Fibroblast of upper back skin (primary cell): ENCODE measurements at regions not wholly inside any gene's neighbourhood (a gene's known extent, or its start where the extent isn't known, plus 50 kb on each side); places are given as distances from the start of the nearest gene placed in this dataset.
"Not testable (repeated sequence)": the region's sequence is repeated elsewhere in the genome, so short reads cannot be mapped to it uniquely, and the experiment has no call there.

ENCODE experiments used
- DNase-seq: peaks from one replicate; pipeline ENCODE4 v3.0.0-alpha.2; 2013

GRCh38 chr4:178196751-178197374 is 754.6 kb upstream of the AGA start:
- peak; percentile 20 for DNase-seq

GRCh38 chr4:178198691-178199090 is 756.5 kb upstream of the AGA start:
- DNase-seq: peak; percentile 93

DNA sequence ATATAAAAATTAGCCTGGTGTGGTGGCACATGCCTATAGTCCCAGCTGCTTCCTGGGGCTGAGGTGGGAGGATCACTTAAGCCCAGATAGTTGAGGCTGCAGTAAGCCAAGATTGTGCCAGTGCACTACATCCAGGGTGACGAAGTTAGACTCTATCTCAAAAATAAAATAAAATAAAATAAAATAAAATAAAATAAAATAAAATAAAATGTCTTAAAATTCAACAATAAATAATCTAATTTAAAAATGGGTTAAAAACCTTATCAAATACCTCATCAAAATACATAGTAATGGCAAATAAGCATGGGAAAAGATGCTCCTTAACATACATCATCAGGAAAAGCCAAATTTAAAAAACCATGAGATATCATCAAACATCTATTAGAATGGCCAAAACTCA is 760.2 kb upstream of the AGA start:
- no peak for DNase-seq

DNA sequence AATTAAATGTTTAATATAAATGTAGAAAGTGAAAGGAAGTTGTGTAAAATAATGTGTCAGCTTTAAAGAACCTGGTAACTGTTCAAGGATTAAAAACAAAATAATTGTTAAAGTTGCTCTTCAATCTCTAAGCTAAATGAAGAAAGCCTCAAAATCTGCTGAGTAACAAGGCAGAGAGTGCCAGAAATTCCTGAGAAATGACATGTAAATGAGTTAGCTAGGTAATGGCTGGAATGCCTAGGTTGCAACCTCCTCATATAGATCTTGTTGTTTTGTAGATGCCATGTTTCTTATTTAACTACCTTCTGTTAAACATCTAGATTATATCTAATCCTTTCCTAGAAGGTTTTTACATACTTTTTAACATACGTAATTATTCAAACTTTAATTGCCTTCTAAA is 763.6 kb upstream of the AGA start:
- peak; percentile 28 for DNase-seq

DNA sequence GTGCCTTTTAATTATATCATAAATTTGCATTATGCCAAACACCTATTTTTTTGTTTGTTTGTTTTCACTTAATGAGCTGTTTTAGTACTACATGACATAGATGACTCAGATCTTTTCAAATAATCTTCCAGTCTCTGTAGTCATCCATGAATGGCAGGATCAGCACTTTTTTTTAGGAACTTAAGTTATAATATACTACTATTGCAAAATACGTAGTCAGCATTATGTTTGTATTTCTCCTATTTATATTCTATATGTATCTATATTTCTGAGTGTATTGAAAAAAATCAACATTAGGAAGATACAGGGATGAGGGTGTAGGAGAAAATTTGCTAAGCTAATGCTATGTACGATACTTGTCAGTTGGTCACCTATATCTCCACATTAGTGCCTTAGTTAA is 773.1 kb upstream of the AGA start:
- DNase-seq: no peak

- DNase-seq: no peak
These were observed 773.5 kb upstream of the AGA start for GRCh38 chr4:178215763-178216162.

DNA sequence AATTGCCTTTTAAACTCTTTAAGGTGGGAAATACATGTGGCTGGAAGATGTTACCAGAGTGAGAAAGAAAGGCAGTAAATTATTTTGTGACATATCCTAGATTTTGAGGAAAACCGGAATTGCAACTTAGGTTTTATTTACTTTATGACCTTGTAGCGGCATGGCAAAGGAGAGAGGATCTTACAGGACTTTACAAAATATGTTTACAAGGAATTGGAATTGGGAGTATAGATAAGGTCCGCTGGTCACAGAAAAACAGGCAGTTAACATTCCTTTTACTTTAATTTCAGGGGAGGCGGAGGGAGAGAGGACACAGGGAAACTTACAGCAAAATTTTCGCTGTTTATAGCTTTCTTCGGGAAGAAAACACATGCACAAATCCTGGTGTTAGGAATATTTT is 784.2 kb upstream of the AGA start:
- DNase-seq: not testable (repeated sequence)

GRCh38 chr4:178233906-178234305 is 791.7 kb upstream of the AGA start:
- DNase-seq: peak; percentile 32

DNA sequence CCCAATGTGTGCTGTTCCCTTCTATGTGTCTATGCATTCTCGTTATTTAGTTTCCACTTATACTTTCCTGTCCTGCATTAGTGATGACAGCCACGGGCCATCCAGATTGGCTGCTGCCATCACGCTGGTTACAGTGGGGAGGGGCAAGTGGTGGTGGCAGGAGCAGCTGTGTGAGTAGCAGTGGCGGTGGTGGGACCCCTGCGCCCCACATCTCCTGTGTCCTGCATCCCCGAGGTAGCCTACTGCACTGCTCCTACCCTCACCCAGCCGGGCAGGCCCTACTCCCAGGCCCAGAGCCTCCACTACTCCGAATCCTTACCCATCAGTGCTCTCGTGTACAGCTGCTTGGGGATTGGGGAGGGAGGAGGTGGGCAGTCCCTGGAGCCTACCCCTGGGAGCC is 798.7 kb upstream of the AGA start:
- no peak for DNase-seq

DNA sequence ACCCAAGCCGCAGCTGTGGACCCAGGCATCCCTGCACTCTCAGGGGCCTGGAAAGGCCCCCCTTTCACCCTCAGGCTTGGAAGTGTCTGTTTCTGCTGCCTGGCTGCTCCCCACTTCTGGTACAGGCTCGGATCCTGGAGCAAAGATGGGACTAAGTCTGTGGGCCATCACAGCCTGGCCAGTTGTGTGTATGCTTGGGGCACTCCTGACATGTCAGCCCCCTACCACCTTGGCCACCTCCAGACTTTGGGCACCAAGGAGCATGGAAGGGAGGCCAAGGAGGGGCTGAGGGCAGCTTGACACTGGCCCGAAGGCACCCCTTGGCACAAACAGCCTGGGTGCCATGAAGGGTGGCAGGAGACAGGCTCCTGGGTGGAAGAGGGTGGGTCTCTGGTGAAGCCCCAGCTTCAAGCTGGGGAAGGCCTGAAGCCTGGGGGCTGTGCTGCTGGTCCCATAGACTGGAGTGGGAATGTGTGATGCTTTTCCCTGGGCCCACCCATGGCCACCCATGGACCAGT is 799.4 kb upstream of the AGA start:
- no peak for DNase-seq

DNA sequence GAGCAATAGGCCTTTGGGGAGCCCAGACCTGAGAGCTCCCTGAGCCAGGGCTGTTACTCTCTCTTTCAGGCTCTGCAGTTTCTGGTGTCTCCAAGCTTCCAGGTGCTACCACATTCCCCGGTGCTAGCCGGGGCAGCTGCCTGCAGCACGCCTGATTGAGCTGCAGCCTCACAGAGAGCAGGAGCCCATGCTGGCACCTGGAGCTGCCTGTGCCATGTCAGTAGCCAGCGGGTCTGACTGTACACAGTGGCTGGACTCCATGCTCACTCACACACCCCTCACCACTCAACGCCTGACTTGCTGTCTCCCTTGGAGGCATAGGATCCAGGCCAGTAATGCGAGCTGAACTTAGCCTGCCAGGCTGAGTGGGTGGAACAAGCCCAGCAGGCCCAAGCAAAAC is 800.4 kb upstream of the AGA start:
- no peak for DNase-seq

- no peak for DNase-seq
These were observed 802.5 kb upstream of the AGA start for GRCh38 chr4:178244785-178245184.

- peak; percentile 1 for DNase-seq
These were observed 812.9 kb upstream of the AGA start for GRCh38 chr4:178255172-178255571.

GRCh38 chr4:178258603-178259002 is 816.4 kb upstream of the AGA start:
- DNase-seq: no peak

- DNase-seq: no peak
These were observed 817.3 kb upstream of the AGA start for GRCh38 chr4:178259566-178259965.

GRCh38 chr4:178264001-178264400 is 821.8 kb upstream of the AGA start:
- no peak for DNase-seq

GRCh38 chr4:178271386-178271785 is 829.1 kb upstream of the AGA start:
- DNase-seq: no peak

DNA sequence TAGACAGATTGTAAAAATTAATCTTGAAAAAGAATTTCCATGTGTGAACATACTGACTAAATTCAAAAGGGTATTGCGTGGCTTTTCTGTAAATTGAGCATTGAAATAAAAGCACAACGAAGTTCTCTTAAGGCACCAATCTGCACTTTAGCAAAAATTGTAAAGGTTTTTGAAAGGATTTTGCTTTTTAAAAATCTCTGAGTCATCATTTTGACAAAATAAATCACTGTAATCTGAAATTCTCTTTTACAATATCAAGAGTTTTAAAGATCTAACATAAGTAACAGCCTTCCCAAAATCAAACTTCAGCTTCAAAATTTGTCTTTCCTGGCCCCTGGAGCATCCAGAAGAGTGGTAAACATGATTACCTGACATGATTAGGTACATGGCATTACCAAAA is 830.9 kb upstream of the AGA start:
- no peak for DNase-seq

DNA sequence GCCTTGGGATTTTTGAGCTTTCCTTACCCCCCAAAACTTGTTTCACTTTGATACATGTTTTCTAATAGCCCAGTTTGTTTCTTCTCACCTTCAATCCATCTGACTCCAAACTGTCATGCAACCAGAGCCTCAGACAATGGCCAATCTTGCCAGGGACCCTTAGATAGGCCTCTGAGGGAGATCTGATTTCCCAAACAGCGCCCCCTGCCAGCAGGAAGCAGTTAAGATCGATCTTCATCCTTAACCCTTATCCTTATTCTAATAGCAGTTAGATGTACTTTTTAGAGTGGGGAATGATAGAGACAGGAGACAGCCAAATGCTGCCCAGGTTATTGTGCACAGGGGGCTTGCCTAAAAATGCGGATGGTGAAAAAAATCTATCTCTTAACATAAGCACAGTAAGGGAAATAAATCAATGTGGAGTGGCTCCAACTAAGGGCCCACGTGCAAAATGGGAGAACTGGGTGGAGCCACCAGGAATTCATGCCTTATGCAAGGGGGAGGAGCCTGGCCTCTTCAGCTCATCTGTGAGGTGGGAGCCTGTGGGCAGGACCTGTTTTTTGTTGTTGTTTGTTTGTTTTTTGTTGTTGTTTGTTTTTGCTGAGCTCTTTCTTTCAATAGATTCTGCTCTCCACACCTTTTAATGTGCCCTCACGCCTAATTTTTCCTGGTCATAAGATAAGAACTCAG is 833.6 kb upstream of the AGA start:
- no peak for DNase-seq

DNA sequence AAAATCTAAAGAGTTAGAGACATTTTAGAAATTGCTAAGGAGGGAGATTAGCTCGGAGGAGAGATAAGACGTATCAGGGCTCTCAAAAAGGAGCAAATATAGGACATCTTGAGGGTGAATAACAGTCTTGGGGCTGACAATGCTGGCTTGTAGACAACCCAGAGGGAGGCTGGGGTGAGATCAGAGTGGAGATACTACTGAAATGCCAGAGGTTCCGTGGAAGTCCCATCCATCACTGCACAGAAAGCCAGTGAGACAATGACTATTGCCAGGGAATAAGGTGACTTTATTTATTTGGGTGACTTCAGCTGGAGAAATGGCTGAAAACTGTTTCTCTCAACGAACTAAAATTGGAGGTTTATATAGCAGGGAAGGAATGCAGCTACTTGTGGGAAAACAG is 838.1 kb upstream of the AGA start:
- no peak for DNase-seq

DNA sequence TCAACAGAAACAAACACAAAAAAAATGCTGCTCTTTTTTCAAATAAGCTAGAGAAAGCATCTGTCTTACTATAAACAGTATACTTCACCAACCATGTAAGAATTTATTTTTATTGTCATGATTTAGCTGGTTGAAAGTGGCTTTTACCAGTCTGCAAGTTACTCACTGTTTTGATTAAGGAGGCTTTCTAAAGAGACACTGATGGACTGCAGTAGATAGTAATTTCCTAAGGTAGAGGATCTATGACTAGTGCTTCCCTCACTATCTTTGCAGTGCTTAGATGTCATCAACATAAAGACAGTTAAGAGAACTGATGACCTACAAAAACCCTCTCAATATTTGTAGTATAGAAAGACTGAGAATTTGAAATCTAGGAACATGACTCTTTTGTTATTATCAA is 846.2 kb upstream of the AGA start:
- DNase-seq: no peak

GRCh38 chr4:178293601-178294000 is 851.4 kb upstream of the AGA start:
- DNase-seq: no peak

DNA sequence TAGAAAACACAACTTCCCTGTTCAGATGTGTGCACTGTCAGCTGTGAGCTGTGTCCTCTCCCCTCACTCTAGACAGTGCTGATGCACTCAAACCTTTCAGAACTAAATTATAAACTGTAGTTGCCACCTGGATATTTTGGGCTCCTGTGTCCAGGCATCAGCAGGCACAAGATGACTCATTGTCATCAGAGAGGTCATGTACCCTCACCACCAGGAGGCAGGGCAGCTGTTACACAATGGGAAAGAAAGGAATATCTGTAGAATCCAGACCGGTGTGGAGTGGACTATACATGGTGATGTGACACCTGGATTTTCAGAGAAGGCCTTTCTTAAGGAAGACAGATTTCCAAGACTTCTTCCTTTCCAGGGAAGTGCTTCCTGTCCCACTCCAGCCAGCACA is 854.4 kb upstream of the AGA start:
- DNase-seq: no peak

DNA sequence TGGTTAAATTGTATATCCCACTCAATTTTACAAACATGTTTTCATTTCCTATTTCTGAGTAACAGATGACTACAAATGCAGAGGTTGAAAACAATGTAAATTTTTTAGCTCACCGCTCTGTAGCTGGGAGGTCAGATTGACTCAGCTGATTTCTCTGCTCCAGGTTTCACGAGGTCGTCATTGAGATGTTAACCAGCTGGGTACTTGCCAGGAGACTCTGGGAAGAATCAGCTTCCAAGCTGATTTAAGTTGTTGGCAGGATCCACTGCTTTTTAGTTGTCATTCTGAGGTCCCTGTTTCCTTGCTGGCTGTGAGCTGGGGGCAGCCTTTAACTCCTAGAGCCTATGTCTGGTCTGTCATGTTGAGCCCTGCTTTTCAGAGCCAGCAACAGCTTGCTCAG is 864.3 kb upstream of the AGA start:
- DNase-seq: peak; percentile 66

DNA sequence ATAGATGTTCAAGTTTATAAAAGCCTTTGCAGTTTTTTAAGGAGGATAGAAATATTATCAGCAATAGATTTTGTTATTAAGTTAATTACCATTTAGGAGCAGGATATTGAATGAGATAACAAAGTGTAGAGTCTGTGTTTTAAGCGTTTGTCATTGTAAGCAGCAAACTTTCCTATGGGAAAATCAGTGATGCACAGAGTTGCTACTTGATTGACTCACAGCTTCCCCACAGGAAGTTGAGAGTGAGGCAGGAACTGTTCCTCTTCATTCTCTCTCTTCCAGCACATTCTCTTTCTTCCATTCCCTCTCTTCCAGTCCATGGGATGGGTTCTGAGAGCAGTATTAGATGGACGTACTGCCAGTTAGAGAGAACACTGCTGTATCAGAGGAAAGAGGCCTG is 867.7 kb upstream of the AGA start:
- DNase-seq: no peak
